ENCODE measurements at regions not wholly inside any gene's neighbourhood (a gene's known extent, or its start where the extent isn't known, plus 50 kb on each side); places are given as distances from the start of the nearest gene placed in this dataset.

GRCh38 chr4:84362896-84363655, 136.0 kb downstream of the NKX6-1 start:
- TF ChIP-seq POLR2A (IDR thresholded peaks at IDR 0.05; ENCODE audit: extremely low read depth, insufficient read length) (no peak), CTCF (IDR thresholded peaks at IDR 0.05; ENCODE audit: low read depth, low read length) (no peak), MYC (IDR thresholded peaks at IDR 0.05; ENCODE audit: low read depth, low read length) (no peak)
